ENCODE measurements at regions not wholly inside any gene's neighbourhood (a gene's known extent, or its start where the extent isn't known, plus 50 kb on each side); places are given as distances from the start of the nearest gene placed in this dataset.

DNA sequence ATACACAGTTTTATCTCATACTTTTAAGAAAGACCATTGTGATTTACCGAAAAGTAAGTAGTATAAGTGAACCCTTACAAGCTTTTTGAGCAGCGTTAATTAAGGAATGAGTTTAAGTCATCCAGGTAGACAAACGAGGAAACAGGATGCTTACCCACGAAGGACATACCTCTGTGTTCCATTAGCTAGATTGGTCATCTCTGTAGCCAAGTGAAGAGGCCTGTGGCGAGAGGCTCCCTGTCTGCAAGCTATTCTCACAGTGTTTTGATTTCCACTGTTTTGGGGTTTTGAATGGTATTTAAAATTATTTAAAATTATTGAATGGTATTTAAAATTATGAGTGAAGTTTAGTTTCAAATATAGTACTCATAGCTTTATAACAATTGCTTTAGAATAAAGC, 342.1 kb upstream of the RGS6 start:
- H3K4me3 ChIP-seq (ENCODE audit: low read depth, low read length) = no peak overlapping the region
- TF ChIP-seq, protein P1, sequence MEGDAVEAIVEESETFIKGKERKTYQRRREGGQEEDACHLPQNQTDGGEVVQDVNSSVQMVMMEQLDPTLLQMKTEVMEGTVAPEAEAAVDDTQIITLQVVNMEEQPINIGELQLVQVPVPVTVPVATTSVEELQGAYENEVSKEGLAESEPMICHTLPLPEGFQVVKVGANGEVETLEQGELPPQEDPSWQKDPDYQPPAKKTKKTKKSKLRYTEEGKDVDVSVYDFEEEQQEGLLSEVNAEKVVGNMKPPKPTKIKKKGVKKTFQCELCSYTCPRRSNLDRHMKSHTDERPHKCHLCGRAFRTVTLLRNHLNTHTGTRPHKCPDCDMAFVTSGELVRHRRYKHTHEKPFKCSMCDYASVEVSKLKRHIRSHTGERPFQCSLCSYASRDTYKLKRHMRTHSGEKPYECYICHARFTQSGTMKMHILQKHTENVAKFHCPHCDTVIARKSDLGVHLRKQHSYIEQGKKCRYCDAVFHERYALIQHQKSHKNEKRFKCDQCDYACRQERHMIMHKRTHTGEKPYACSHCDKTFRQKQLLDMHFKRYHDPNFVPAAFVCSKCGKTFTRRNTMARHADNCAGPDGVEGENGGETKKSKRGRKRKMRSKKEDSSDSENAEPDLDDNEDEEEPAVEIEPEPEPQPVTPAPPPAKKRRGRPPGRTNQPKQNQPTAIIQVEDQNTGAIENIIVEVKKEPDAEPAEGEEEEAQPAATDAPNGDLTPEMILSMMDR (IDR thresholded peaks at IDR 0.05; ENCODE audit: control insufficient read depth, extremely low read depth, insufficient read depth) = no peak
- DNase-seq (ENCODE audit: low read depth) = no peak

DNA sequence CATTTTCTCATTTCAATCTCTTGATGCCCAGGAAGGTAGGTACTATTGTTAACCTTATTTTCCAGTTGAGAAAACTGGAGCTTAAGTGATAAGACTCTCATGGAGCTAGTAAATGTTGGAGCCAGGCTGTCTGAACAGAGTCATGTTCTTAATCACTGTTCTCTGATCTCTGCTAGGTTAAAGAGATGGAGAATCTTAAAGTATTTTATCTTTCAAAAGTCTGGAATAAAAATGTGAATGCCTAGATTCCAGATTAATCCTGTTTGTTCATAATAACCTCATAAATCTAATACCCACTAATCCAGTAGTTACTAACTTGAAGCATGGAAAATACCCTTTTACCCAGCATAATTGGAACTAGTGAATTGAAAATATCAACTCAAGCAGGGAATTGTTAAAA, 341.0 kb upstream of the RGS6 start:
- no peak overlapping the region for H3K4me3 ChIP-seq (ENCODE audit: low read depth, low read length)
- TF ChIP-seq, protein P1 (IDR thresholded peaks at IDR 0.05; ENCODE audit: control insufficient read depth, extremely low read depth, insufficient read depth) = no peak
- DNase-seq (ENCODE audit: low read depth) = no peak

GRCh38 chr14:71591929-71592328, 340.3 kb upstream of the RGS6 start:
- no peak overlapping the region for H3K4me3 ChIP-seq (ENCODE audit: low read depth, low read length)

DNA sequence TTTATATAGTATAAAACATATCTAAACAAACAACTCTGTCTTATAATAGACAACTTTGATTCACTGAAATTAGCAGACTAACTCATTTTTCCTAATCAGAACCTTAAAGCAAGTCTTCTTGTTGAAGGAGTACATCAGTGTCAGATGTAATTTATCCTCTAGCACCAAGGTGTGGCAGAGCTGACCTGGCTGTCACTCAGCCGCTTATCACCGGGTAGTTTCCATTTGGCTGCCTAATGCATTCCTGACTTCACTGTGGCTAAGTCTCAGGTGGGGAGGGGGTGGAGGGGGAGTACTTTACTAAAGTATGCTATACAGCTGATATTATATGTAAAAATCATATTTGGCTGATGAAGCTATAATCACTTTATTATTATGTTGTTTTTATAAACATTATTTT, 339.9 kb upstream of the RGS6 start:
- DNase-seq (ENCODE audit: low read depth) = no peak
- TF ChIP-seq, protein P1 (IDR thresholded peaks at IDR 0.05; ENCODE audit: control insufficient read depth, extremely low read depth, insufficient read depth) = no peak
- H3K4me3 ChIP-seq (ENCODE audit: low read depth, low read length) = no peak overlapping the region

More at GRCh38 chr14:71591929-71592328, 340.3 kb upstream of the RGS6 start:
- TF ChIP-seq, protein P1 (IDR thresholded peaks at IDR 0.05; ENCODE audit: control insufficient read depth, extremely low read depth, insufficient read depth) = no peak
- DNase-seq (ENCODE audit: low read depth) = no peak

DNA sequence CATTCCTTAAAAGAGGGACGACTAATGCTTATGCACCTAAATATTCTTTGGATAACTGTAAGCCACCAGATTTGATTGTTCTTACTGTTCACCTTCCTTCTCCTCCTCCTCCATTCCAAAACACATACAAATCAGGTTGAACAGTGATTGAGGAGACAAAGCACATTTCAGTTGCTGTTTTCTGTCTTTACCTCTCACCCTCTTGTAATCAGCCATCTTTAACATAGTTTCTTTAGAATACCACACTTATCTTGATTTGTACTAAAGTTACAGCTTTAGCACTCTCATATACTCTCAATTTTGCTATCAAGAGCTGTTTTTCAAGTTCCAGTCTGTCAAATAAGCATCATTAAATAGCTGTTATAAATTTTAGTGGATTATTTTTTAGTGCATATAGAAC, 338.3 kb upstream of the RGS6 start:
- no peak for DNase-seq (ENCODE audit: low read depth)
- TF ChIP-seq, protein P1 (IDR thresholded peaks at IDR 0.05; ENCODE audit: control insufficient read depth, extremely low read depth, insufficient read depth) = no peak
- H3K4me3 ChIP-seq (ENCODE audit: low read depth, low read length) = no peak overlapping the region

GRCh38 chr14:71594821-71595220, 337.4 kb upstream of the RGS6 start:
- H3K4me3 ChIP-seq (ENCODE audit: low read depth, low read length) = no peak overlapping the region
- DNase-seq (ENCODE audit: low read depth) = no peak
- TF ChIP-seq, protein P1 (IDR thresholded peaks at IDR 0.05; ENCODE audit: control insufficient read depth, extremely low read depth, insufficient read depth) = no peak

- TF ChIP-seq, protein P1 (IDR thresholded peaks at IDR 0.05; ENCODE audit: control insufficient read depth, extremely low read depth, insufficient read depth) = no peak
- no peak for DNase-seq (ENCODE audit: low read depth)
- no peak overlapping the region for H3K4me3 ChIP-seq (ENCODE audit: low read depth, low read length)
Observed at GRCh38 chr14:71595441-71595840, 336.8 kb upstream of the RGS6 start.

Data from LNCaP clone FGC (cell line).